Thoracic aorta (tissue), 2 donors: ENCODE measurements at regions not wholly inside any gene's neighbourhood (a gene's known extent, or its start where the extent isn't known, plus 50 kb on each side); places are given as distances from the start of the nearest gene placed in this dataset.

Source experiments
- ATAC-seq: fragments of 150-250 bp; one replicate; pipeline ENCODE4 v1.8.0; 2017; ENCODE audit warnings: low read depth; ENCODE audit not compliant: insufficient number of reproducible peaks, low FRiP score
- DNase-seq: peaks from one replicate; pipeline ENCODE4 v3.0.0-alpha.2; 2020; ENCODE audit warnings: low spot score
- H3K27ac ChIP-seq, 2 donors: fragments of 200-600 bp; sonication (generic); 1 replicate in 1 of 2; 2 replicates in 1 of 2; pipeline ENCODE4 v1.5.1; 2016; ENCODE audit warnings: mild to moderate bottlenecking in 2 of 2, moderate library complexity in 2 of 2
- H3K27me3 ChIP-seq: fragments of 200-600 bp; sonication (generic); replicated peaks from 2 replicates; pipeline ENCODE4 v1.6.0; 2016; ENCODE audit warnings: mild to moderate bottlenecking; ENCODE audit not compliant: insufficient read depth
- H3K36me3 ChIP-seq: fragments of 200-600 bp; sonication (generic); one replicate; pipeline ENCODE4 v1.5.1; 2016
- H3K4me1 ChIP-seq, 2 donors: fragments of 200-600 bp; sonication (generic); 1 replicate in 1 of 2; 2 replicates in 1 of 2; pipeline versions ENCODE4 v1.5.1 to v1.6.0; 2016; ENCODE audit warnings: low read depth in 2 of 2, mild to moderate bottlenecking in 1 of 2; ENCODE audit not compliant: control insufficient read depth in 1 of 2
- H3K4me3 ChIP-seq: fragments of 200-600 bp; sonication (generic); 2 replicates; pipeline ENCODE4 v1.5.1; 2016; ENCODE audit warnings: mild to moderate bottlenecking
- H3K9me3 ChIP-seq: fragments of 200-600 bp; sonication (generic); 2 replicates; pipeline ENCODE4 v1.5.1; 2016
- CTCF ChIP-seq: fragments of 200-600 bp; sonication (generic); IDR thresholded peaks from one replicate; pipeline ENCODE4 v1.5.1; 2019; ENCODE audit warnings: antibody characterized with exemption

- Histone ChIP-seq H3K27me3 (no peaks in the 10 kb centered on the region), H3K4me3 (no peak overlapping the region), H3K27ac (no peak overlapping the region), H3K4me1 (no peaks in the 10 kb centered on the region), H3K9me3 (peaks cover 4% of the 10 kb centered on the region), H3K36me3 (no peaks in the 10 kb centered on the region)
- ATAC-seq (no peak), DNase-seq (no peak)
- no peak for TF ChIP-seq CTCF
Measured at GRCh38 chr11:70614034-70614681, 215.8 kb downstream of the CTTN start.

GRCh38 chr11:70615036-70615875 is 216.9 kb downstream of the CTTN start:
- no peaks in the 10 kb centered on the region for H3K36me3 ChIP-seq
- DNase-seq, result no peak
- peaks cover 4% of the 10 kb centered on the region for H3K9me3 ChIP-seq
- TF ChIP-seq CTCF, result no peak
- no peak overlapping the region for H3K4me3 ChIP-seq
- no peak for ATAC-seq
- H3K4me1 ChIP-seq, result no peaks in the 10 kb centered on the region
- H3K27ac ChIP-seq, result no peak overlapping the region
- no peaks in the 10 kb centered on the region for H3K27me3 ChIP-seq

GRCh38 chr11:70616317-70616716 is 218.0 kb downstream of the CTTN start:
- Histone ChIP-seq H3K27ac (no peak overlapping the region), H3K9me3 (peaks cover 4% of the 10 kb centered on the region), H3K27me3 (no peaks in the 10 kb centered on the region), H3K4me1 (no peaks in the 10 kb centered on the region), H3K4me3 (no peak overlapping the region), H3K36me3 (no peaks in the 10 kb centered on the region)
- TF ChIP-seq CTCF, result no peak
- ATAC-seq (no peak), DNase-seq (no peak)

- TF ChIP-seq CTCF, result no peak
Measured at GRCh38 chr11:70616938-70617654, 218.8 kb downstream of the CTTN start.

More at GRCh38 chr11:70616938-70617654, 218.8 kb downstream of the CTTN start:
- H3K36me3 ChIP-seq, result no peaks in the 10 kb centered on the region
- no peaks in the 10 kb centered on the region for H3K4me1 ChIP-seq
- H3K4me3 ChIP-seq, result no peak overlapping the region
- H3K9me3 ChIP-seq, result peaks cover 4% of the 10 kb centered on the region
- no peak for DNase-seq
- no peak for ATAC-seq
- no peak overlapping the region for H3K27ac ChIP-seq
- no peaks in the 10 kb centered on the region for H3K27me3 ChIP-seq
